ENCODE measurements at regions not wholly inside any gene's neighbourhood (a gene's known extent, or its start where the extent isn't known, plus 50 kb on each side); places are given as distances from the start of the nearest gene placed in this dataset.
"Not testable (repeated sequence)": the region's sequence is repeated elsewhere in the genome, so short reads cannot be mapped to it uniquely, and the experiment has no call there.

DNA sequence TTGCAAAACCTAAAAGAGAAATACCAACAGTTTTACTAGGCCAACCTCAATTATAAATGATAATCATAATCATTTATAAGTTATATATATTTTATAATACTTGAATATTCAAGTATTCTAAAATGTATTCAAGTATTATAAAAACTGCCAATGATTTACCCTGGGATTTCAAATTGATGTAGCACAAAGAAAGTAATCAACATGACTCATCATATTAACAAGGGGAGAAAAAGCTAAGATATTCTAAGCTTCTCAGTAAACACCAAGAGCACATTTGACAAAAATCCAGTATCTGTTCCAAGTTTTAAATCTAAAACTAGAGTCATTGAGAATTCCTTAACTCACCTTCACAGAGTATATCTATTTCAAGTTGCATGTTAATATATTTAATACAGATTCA, 56.1 kb downstream of the CAPZA3 start:
- DNase-seq: no peak

DNA sequence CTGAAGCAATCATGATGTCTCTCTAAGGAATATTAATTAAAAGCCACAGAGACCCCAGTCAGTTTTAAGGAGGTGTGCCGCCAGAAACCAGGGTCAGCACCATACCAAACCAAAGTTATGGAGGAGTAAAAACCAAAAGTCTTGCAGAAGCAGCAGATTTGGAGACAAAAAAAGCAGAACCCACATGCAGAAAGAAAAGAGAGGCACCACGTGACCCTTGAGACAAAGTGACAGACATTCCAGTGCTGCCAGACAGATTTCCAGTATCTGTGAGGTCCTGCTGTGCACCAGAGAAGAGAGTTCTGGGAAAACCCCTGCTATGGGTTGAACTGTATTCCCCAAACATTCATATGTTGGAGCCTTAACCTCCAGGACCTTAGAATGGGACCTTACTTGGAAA, 59.7 kb downstream of the CAPZA3 start:
- DNase-seq: no peak

DNA sequence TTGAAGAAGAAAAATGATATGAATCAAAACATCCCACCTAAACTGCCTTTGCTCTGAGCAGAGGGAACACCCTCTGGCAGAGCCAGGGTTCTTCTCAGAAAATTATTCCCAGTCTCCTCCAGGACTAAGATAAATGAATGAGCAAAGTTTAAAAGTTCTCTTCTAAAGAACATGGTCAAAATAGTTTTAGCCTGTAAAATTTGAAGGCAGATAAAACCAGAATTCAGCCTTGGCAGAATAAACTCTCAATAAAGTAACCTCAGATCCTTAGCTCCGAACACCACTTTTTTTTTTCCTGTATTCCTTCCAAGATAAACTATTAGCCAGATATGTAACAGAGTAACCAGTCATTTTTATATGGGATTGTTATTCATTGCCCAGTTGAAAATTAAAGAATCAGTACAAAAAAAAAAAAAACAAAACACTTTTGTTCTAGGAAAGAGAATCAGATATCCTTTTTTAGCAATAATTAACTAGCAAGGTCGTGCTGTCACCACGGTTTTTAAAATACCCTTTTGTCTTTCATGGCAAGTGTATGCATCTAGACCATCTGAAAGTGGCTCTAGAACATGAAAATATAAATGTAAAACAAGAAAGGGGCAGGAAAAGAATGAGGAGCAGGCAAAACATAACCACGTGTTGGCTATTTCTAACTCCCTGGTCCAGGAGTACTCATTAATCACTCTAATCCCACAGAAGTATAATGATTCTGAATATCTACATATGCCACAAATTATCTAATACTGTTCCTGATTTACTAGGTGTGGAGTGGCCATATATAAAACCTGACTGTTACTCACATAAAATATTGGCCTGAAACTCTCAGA, 60.8 kb downstream of the CAPZA3 start:
- DNase-seq: no peak

DNA sequence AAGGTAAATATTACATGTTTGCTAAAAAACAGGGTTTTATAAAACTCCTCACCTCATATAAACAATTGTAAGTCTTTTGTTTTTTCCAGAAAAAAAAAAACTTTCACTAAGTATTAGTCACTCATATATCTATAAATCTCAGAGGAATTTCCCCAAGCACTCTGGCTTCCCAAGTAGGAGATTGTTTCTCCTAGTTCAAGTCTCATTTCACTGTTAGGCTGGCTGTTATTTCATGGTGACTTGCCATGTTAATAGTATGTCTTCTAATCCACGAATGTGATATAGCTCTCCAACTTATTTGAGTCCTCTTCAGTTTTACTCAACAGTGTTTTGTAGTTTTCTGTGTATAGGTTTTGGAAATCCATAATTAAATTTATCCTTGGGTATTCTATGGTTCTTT, 61.6 kb downstream of the CAPZA3 start:
- no peak for DNase-seq

DNA sequence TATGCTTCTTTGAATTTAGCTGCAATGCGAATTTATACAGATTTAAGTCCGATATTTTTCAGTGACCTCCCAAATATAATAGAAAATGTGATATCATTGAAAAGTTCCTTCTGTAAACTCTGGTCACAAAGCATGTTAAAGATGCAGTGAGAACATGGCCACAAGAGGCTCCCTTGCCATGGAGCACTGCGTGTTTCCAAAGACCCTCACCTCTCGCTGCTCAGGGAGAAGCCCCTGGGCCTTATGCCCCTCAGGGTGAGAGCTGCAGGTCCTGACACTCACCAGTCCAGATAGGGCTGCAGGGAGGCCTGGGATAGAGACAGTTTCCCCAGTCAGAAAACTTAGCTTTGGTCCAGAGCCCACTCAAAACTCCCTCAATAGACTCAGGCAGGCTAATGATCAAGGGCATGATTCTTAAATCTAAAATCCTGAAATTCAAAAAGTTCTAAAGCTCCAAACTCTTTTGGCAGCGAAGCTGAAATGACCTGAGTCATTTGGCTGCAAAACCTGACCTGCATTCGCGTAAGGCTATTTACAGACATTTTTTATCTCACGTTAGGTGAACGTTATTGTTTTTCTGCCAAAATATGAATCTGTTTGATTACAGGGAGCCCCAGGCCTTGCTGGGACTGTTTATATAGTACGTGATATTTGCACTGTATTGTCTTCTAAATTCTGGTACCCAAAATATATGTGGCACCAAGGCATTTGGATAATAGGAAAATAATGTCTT, 67.8 kb downstream of the CAPZA3 start:
- no peak for DNase-seq

DNA sequence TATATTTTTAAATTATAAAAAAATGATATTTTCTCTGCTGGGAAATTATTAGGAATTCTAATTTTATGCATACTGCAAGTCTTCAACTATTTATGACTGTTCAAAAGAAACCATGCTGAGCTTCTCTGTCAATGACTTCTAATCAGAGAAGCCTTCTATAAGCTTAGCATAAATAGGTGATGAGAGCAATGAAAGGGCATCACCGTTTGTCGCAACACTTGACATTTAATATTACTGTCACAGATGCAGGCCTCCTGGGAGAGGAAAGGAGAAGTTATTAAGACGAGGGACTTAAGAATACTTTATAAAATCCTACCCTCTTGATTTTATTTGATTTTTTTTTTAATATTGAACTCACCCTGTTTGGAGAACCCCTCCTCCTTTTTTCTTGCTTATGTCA, 69.8 kb downstream of the CAPZA3 start:
- no peak for DNase-seq

DNA sequence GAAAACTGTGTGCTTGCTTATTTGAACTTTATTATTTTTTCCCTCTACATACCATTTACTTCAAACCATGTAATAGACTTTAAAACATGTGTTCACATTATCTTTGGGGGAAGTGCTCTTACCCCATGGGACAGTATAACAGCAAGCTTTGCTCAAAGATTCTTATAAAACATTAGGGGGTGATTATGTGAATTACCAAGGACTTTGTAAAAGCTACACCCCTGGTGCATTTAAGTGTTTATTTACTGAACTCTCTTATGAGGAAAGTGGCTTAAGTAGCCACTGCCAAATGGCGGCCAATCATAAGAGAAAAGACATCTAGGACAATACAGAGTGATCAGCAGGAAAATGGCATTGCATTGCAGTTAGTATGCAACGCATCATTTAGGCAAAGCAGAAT, 70.3 kb downstream of the CAPZA3 start:
- DNase-seq: no peak

DNA sequence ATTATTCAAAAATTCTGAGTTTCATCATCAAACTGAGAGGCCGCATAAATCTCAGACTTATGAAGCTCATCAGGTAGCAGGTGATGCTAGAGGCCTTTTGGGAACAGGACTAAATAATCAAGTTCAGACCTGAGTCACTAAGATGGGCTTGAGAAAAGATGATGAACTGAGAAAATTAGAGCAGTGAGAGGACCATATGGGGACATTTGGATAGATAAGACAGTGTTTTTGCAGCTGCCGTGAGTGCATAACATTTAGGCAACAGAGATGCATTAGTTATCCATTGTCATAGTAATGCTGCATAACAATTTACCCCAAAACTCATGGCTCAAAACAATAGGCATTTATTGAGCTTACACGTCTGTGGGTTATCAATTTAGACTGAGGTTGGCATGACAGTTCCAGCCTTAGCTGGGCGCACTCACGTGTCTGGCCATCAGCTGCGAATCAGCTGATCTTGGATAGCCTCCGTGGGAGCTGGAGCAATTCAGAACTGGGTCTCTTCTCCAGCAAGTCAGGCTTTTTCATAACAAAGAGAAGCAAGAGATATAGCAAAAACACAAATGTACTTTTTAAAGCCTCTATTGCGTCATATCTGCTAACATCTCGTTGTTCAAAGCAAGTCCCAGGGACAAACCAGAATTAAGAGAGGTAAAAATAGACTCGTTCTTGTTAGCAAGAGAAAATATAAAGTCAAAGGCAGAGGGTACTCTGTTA, 72.8 kb downstream of the CAPZA3 start:
- DNase-seq: no peak

DNA sequence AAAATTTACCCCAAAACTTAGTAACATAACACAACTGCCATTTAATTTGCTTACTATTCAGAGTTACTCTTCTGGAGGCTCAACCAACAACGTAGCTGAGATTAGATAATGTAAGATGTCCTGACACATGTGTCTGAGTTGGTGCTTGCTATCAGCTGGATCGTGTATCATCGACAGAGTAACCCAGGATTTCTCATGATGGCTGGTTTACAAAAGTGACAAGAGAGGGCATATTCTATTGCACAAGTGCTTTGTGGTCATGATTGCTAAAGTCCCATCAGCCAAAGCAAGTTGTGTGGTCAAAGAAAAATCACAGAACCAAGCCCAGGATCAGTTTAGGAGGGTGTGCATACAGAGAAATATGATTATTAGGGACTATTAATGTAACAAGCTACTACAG, 73.4 kb downstream of the CAPZA3 start:
- DNase-seq: no peak

DNA sequence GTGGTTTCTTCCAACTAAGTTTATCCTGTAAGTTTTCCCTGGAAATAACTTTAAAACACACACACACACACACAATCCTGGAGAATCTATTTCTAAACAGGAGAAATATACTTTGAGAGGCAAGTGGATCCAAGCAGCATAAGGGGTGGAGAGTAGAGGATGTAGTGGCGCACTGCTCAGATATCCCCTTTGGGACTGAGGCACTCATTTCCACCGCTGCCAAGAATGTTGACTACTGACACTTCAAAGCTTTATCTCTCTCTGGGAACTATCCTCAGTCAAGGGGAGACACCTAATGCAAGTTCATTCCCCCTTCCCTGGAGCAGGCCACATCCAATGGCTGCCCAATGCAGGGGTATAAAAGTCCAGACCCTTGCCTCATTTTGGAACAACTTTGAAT, 75.8 kb downstream of the CAPZA3 start:
- no peak for DNase-seq

DNA sequence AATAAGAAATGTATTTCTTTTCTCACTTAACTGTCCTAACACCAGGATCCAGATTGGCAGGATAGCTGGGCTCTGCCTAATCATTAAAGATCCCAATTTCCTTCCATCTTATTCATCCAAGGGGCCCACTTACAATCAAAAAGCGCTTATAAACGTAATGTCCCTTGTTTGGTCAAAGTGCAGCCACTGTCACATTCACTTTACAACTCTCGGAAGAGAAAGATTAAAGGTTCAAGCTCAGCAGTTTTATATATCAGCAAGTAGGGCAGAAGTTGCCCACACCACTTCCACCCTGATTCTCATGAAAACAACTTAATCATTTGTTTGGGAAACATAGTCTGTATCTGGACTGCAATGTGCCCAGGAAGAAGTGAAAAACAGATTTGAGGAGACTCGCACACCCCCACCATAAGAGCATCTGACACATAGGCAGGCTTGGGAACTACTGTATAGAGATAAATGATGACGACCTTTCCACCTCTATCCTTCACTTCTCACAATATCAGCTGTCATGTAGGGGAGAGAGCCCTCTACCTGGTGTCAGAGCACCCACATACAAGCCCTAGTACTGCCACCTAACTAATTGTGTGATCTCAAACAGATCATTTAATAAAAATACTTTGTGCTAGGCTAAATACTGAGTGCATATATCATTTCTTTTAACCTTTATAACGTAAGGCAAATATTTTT, 80.8 kb downstream of the CAPZA3 start:
- DNase-seq: no peak

DNA sequence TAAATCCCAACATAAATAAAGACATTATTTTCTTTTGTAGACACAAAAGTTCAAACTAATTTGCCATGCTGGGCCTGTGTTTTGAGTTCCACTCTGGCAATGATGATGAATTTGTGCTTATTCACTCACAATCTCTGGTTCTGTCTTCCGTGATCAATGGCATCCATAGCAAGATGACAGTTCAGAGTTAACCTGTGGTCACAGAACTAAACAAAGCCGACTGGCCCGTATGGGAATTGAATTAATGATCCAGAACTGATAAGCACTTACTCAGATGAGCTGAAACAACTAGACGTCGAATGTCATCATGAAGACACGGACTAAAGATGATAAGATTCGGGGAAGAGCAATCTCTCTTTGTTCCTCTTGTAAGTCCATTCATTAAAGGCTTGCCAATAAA, 81.6 kb downstream of the CAPZA3 start:
- DNase-seq: no peak

DNA sequence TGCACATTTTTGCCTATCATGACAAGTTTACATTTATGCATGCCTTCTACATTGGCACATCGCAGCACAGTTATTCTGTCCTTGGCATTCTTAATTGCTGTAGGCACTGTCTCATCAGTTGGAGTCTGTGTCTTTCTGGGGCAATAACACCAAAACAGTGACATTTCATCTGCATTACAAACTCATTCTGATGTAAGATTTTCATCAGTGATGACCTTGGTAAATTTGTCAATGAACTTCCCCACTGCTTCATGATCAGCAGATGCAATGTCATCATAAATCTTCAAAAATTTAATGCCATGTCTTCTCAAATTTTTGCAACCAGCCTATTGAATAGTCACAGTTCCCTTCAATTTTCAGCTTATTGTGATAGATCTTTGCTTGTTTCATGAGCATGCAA, 85.5 kb downstream of the CAPZA3 start:
- no peak for DNase-seq

DNA sequence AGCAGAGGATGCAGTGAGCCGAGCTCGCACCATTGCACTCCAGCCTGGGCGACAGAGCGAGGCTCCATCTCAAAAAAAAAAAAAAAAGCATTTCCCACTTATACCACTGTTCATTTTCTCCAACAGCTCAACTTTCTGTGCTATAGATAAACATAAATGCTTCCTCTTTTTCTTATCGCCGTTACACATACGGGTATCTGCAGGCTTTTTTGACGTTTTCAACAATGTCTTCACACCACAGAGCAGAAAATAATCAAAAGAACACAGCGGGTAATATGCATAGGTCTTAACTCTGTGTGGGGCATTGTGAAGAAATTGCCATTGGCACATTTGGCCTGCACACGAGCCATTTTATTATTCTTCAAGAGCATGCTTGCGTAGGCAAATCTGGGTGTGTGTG, 86.4 kb downstream of the CAPZA3 start:
- no peak for DNase-seq

DNA sequence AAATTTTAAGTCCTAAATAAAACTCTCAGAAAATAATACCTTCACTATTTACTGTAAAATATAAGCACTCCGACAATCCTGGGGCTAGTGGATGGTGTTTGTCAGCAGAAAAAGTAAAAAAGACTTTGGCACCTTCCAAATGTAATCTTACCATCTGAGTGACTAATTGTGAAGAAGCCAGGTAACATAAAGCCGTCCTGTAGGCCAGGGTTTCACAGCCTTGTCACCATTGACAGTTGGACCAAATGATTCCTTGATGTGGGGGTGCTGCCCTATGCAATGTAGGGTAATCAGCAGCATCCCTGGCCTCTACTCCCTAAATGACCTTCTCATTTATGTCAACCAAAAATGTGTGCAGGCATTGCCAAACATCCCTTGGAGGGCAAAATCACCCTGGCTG, 87.2 kb downstream of the CAPZA3 start:
- no peak for DNase-seq

DNA sequence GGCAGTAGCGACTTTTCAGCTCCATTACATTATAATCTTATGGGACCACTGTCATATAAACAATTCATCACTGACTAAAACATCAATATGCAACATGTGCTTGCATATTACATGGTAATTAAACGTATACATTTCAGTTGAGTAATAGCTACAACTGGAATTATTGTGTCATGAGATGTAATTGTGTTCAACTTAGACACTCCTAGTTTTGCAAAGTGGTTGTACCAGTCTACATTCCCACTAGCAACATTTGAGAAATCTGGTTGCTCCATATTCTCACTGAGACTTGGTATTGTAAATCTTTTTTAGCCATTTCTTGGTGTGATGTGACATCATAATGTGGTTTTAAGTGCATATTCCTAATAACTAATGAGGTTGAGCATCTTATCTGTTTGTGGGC, 90.0 kb downstream of the CAPZA3 start:
- no peak for DNase-seq

DNA sequence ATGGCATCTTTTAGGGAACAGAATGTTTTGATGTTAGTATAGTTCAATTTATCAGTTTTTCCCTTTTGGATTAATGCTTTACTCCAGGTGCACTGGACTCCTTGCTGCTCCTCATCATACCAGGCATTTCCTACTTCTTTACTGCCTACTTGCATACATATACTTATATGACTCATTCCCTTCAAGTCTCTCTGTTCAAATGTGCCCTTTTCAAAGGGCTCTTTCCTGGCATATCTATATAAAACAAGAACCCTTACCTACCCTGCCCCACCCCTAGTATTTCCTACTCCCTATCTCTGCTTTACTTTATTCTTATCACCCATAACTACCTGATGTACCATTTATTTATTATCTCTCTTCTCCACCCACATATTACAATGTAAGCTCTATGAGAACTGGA, 90.6 kb downstream of the CAPZA3 start:
- DNase-seq: no peak

DNA sequence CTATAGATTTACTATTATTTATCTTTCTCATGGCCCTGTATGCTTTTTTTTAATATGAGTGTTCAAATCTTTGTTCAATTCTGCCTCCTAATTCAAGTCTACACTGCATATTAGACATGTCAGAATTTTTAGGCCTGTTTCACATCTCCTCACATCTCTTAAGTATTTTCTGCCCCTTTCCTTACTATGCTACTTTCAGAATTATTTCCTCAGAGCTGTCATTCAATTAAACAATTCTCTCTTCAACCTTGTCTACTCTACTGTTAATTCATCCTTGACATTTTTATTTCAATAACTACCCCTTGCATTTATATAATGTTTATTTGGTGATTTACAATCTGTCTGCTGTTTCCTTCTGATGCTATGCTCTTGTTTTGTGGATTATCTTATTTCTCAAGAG, 91.1 kb downstream of the CAPZA3 start:
- DNase-seq: no peak

DNA sequence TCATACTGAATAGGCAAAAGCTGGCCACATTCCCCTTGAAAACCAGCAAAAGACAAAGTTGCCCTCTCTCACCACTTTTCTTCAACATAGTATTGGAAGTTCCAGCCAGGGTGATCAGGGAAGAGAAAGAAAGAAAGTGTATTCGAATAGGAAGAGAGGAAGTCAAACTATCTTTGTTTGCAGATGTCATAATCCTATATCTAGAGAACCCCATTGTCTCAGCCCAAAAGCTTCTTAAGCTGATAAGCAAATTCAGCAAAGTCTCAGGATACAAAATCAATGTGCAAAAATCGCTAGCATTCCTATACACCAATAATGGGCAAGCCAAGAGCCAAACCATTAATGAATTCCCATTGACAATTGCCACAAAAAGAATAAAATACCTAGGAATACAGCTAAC, 95.0 kb downstream of the CAPZA3 start:
- DNase-seq: not testable (repeated sequence)

DNA sequence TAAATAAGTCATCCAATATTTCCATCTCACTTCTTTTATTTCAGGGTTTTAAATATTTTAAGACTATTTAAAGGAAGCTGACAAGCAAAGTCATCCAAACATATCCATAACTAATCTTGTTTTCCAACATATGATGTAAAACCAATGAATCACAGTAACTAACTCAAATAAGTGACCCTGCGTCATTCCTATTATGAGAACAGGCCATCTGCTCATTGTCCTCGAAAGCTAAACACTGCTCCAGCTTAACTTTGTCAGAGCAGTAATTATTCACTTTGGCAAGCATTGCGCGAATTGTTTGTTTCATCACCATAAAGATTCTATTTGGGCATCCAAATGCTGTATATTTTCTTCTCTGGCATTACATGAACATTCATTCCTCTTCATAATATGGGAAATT, 99.1 kb downstream of the CAPZA3 start:
- DNase-seq: no peak

DNA sequence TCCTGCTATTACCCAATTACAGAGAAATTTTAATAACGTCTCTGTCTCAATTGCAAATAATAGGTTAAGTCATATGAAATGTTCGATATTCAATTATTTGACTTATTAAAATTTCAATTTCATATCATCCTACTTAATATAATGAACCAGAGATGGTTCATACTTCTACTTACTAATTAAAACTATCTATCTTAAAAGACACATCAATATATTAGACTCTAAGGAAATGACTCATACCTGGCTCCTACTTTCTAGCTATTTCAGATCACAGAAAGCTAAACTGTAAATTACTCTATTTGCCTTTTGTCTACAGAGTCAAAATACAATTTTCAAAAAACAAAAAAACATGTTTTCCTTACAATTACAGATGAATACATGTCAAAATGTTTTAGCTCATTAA, 99.6 kb downstream of the CAPZA3 start:
- no peak for DNase-seq

DNA sequence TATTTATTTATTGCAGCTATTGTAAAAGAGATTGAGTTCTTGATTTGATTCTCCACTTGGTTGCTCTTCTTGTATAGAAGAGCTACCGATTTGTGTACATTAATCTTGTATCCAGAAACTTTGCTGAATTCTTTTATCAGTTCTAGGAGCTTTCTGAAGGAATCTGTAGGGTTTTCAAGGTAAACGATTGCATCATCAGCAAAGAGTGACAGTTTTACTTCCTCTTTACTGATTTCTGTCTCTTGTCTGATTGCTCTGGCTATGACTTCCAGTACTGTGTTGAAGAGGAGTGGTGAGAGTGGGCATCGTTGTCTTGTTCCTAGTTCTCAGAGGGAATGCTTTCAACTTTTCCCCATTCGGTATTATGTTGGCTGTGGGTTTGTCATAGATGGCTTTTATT, 103.1 kb downstream of the CAPZA3 start:
- DNase-seq: not testable (repeated sequence)

DNA sequence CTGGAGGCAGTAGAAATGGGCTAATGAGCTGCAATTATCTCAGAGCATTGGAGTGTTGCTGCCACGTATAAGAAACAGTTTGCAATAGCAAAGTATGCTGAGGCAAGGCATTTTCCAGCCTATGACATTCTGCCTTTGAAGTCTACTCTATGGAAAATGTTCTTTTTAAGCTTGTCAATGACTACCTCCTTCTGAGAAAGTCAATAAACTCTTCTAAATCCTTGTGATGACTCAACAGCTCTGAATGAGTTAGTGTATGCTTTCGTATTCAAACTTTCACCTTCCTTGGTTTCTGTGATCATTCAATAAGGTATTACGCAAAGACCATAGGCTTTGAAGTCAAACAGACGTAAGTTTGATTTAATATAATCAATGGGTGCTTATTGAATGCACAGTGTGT, 111.2 kb downstream of the CAPZA3 start:
- no peak for DNase-seq

Measured in activated gamma-delta T cell treated with Interleukin-2 at 50 U/mL for 16 hours (primary cell).